ENCODE measurements at regions not wholly inside any gene's neighbourhood (a gene's known extent, or its start where the extent isn't known, plus 50 kb on each side); places are given as distances from the start of the nearest gene placed in this dataset.

GRCh38 chr10:2051108-2051507 lies 313.8 kb upstream of the ADARB2 start:
- no peak overlapping the region for H3K4me3 ChIP-seq (ENCODE audit: low read depth, low read length)
- no peak for TF ChIP-seq CTCF (IDR thresholded peaks at IDR 0.05; ENCODE audit: low read depth, low read length)

DNA sequence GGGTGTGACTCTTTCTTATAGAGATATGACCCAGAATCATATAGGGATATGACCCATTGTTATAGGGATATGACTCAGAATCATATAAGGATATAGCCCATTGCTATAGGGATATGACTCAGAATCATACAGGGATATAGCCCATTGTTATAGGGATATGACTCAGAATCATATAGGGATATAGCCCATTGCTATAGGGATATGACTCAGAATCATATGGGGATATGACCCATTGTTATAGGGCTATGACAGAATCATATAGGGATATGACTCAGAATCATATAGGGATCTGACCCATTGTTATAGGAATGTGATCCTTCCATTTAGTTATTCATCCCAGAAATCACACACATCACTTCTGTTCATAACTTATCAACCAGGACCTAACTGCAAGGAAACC lies 312.2 kb upstream of the ADARB2 start:
- no peak overlapping the region for H3K4me3 ChIP-seq (ENCODE audit: low read depth, low read length)
- no peak for TF ChIP-seq CTCF (IDR thresholded peaks at IDR 0.05; ENCODE audit: low read depth, low read length)

GRCh38 chr10:2048337-2048973 lies 311.1 kb upstream of the ADARB2 start:
- TF ChIP-seq CTCF (IDR thresholded peaks at IDR 0.05; ENCODE audit: low read depth, low read length), result no peak
- H3K4me3 ChIP-seq (ENCODE audit: low read depth, low read length), result no peak overlapping the region

DNA sequence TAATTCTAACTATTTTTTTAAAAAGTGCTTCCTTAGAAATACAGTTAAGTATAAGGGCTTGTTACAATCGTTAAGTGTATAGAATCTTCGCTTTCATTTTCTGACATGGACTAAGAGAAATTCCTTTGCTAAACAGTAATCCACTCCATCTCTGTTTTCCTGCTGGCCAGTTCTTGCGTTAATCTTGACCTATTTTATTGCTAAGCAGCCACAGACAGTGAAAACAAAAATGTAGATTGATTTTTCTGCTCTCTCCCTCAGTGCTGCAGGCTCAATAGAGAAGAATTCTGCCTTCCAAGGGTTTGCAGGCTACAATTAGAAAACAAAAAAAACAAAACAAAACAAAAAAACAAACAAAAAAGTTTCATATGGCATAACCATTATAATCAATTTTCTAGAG lies 310.4 kb upstream of the ADARB2 start:
- no peak overlapping the region for H3K4me3 ChIP-seq (ENCODE audit: low read depth, low read length)
- no peak for TF ChIP-seq CTCF (IDR thresholded peaks at IDR 0.05; ENCODE audit: low read depth, low read length)

GRCh38 chr10:2043379-2043778 lies 306.1 kb upstream of the ADARB2 start:
- no peak for TF ChIP-seq CTCF (IDR thresholded peaks at IDR 0.05; ENCODE audit: low read depth, low read length)
- no peak overlapping the region for H3K4me3 ChIP-seq (ENCODE audit: low read depth, low read length)

DNA sequence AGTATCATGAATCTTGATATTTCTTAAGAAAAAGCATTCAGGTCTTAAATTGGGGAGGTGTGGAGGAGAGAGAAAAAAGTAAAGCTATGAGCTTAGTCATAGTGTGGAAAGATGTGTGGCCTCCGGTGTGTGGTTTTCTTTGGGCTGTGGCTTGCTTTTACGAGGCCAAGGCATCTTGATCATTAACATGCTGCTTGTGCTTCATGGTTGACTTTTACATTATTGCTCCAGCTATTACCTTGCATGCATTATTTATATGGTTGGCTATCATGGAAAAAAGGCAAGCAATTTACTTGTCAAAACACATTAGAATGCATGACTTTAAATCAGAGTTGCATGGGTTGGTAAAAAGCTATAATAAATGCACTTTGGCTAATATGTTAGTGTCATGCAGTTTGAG lies 300.7 kb upstream of the ADARB2 start:
- TF ChIP-seq CTCF (IDR thresholded peaks at IDR 0.05; ENCODE audit: low read depth, low read length), result no peak
- no peak overlapping the region for H3K4me3 ChIP-seq (ENCODE audit: low read depth, low read length)

DNA sequence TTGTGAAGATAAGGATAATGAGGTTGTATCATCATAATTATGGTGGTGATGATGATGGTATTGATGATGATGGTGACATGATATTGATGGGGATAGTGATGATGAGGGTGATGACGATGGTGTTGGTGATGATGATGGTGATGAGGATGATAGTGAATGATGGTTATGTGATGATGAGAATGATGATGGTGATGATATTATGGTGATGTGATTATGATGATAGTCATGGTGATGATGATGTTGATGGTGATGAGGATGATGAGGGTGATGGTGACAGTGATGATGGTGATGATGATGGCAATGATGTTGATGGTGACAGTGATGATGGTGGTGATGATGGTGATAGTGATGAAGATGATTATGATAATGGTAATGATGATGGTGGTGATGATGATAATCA lies 299.9 kb upstream of the ADARB2 start:
- no peak for TF ChIP-seq CTCF (IDR thresholded peaks at IDR 0.05; ENCODE audit: low read depth, low read length)
- H3K4me3 ChIP-seq (ENCODE audit: low read depth, low read length), result no peak overlapping the region

Data from WI38 (cell line).